H1 (cell line): ENCODE measurements at regions not wholly inside any gene's neighbourhood (a gene's known extent, or its start where the extent isn't known, plus 50 kb on each side); places are given as distances from the start of the nearest gene placed in this dataset.

Source experiments
- CHD7 ChIP-seq: fragments of 300-600 bp; sonication (generic); IDR thresholded peaks from 2 replicates; pipeline ENCODE4 v1.7.1; 2012; ENCODE audit warnings: low read length, moderate library complexity, mild to moderate bottlenecking, inconsistent platforms; ENCODE audit not compliant: insufficient replicate concordance
- CTCF ChIP-seq, 3 experiments: IDR thresholded peaks; 1 replicate in 2 of 3; 2 replicates in 1 of 3; pipeline versions ENCODE4 v1.5.1 to v1.6.1; 2011; ENCODE audit warnings: low read length in 3 of 3, mild to moderate bottlenecking in 3 of 3, inconsistent platforms in 2 of 3, low read depth in 1 of 3, moderate library complexity in 1 of 3; ENCODE audit not compliant: insufficient read depth in 1 of 3; ENCODE audit errors: control extremely low read depth in 1 of 3
- EGR1 ChIP-seq: IDR thresholded peaks from 2 replicates; pipeline ENCODE4 v1.6.1; 2011; ENCODE audit warnings: low read depth, low read length, borderline replicate concordance
- GABPA ChIP-seq: IDR thresholded peaks from 2 replicates; pipeline ENCODE4 v1.6.1; 2011; ENCODE audit warnings: mild to moderate bottlenecking, low read length, moderate library complexity, borderline replicate concordance; ENCODE audit not compliant: insufficient read depth
- NRF1 ChIP-seq: IDR thresholded peaks from 2 replicates; pipeline ENCODE4 v1.6.1; 2011; ENCODE audit warnings: mild to moderate bottlenecking, low read depth, low read length, improper control_type of control experiment
- POLR2A ChIP-seq, 2 experiments: IDR thresholded peaks; 1 replicate in 1 of 2; 2 replicates in 1 of 2; pipeline ENCODE4 v1.6.1; 2011; ENCODE audit warnings: low read depth in 2 of 2, low read length in 2 of 2, mild to moderate bottlenecking in 2 of 2; ENCODE audit errors: control extremely low read depth in 1 of 2
- POU5F1 ChIP-seq: IDR thresholded peaks from 2 replicates; pipeline ENCODE4 v1.6.1; 2011; ENCODE audit warnings: low read depth, mild to moderate bottlenecking, low read length, moderate library complexity
- SIN3A ChIP-seq, 2 experiments: IDR thresholded peaks in 1 of 2; conservative IDR thresholded peaks in 1 of 2; 2 replicates each; pipeline ENCODE4 v1.6.1; 2011 to 2012; ENCODE audit warnings: low read length in 2 of 2, improper control_type of control experiment in 1 of 2, low read depth in 1 of 2, mild to moderate bottlenecking in 1 of 2
- SP1 ChIP-seq: IDR thresholded peaks from 2 replicates; pipeline ENCODE4 v1.6.1; 2011; ENCODE audit warnings: low read depth, low read length
- SP2 ChIP-seq: IDR thresholded peaks from 2 replicates; pipeline ENCODE4 v1.6.1; 2012; ENCODE audit warnings: mild to moderate bottlenecking, low read length, inconsistent platforms
- TAF1 ChIP-seq: IDR thresholded peaks from 2 replicates; pipeline ENCODE4 v1.6.1; 2011; ENCODE audit warnings: mild to moderate bottlenecking, low read depth, low read length

GRCh38 chr15:26477044-26477443 lies 295.8 kb downstream of the GABRB3 start:
- TF ChIP-seq GABPA (no peak), CTCF (IDR thresholded peaks at IDR 0.05; ENCODE audit: control extremely low read depth in 1 of 3, insufficient read depth in 1 of 3, low read depth in 1 of 3, low read length in 3 of 3) (no peak), NRF1 (no peak), SP1 (no peak), TAF1 (no peak), SP2 (no peak), SIN3A (conservative IDR thresholded peaks at IDR 0.05 in 1 of 2, IDR thresholded peaks at IDR 0.05 in 1 of 2; ENCODE audit: low read depth in 1 of 2, low read length in 2 of 2) (no peak), CHD7 (no peak), POLR2A (IDR thresholded peaks at IDR 0.05; ENCODE audit: control extremely low read depth in 1 of 2, low read depth in 2 of 2, low read length in 2 of 2) (no peak), EGR1 (no peak), POU5F1 (no peak)
